Fibroblast of lung (primary cell): ENCODE measurements at regions not wholly inside any gene's neighbourhood (a gene's known extent, or its start where the extent isn't known, plus 50 kb on each side); places are given as distances from the start of the nearest gene placed in this dataset.

Experiments
- CTCF ChIP-seq, 2 donors: IDR thresholded peaks in 1 of 2; conservative IDR thresholded peaks in 1 of 2; 1 replicate in 1 of 2; 2 replicates in 1 of 2; pipeline ENCODE4 v1.5.1; 2011 to 2012; ENCODE audit warnings: low read length in 2 of 2, control low read depth in 1 of 2, inconsistent platforms in 1 of 2, low read depth in 1 of 2, mild to moderate bottlenecking in 1 of 2
- EZH2 ChIP-seq: IDR thresholded peaks from 2 replicates; pipeline ENCODE4 v1.5.1; 2012; ENCODE audit warnings: low read length, control low read depth, mild to moderate bottlenecking; ENCODE audit errors: missing control alignments

- TF ChIP-seq CTCF (conservative IDR thresholded peaks at IDR 0.05 in 1 of 2, IDR thresholded peaks at IDR 0.05 in 1 of 2; ENCODE audit: low read depth in 1 of 2, low read length in 2 of 2) (no peak), EZH2 (no peak)
These were observed 132.5 kb upstream of the LHCGR start for GRCh38 chr2:48888066-48888465.
